HUES6 (cell line): ENCODE measurements at regions not wholly inside any gene's neighbourhood (a gene's known extent, or its start where the extent isn't known, plus 50 kb on each side); places are given as distances from the start of the nearest gene placed in this dataset.

Experiments used
- H3K27ac ChIP-seq: 2 replicates; pipeline ENCODE4 v1.7.0; 2013; ENCODE audit warnings: low read depth, mild to moderate bottlenecking, low read length, inconsistent platforms
- H3K27me3 ChIP-seq: 2 replicates; pipeline ENCODE4 v1.6.1; 2013; ENCODE audit warnings: low read length; ENCODE audit not compliant: control insufficient read depth, insufficient read depth
- H3K36me3 ChIP-seq: 2 replicates; pipeline ENCODE4 v1.6.1; 2013; ENCODE audit warnings: low read length; ENCODE audit not compliant: control insufficient read depth, insufficient read depth
- H3K4me1 ChIP-seq: 2 replicates; pipeline ENCODE4 v1.6.1; 2013; ENCODE audit warnings: low read length; ENCODE audit not compliant: control insufficient read depth, insufficient read depth
- H3K4me3 ChIP-seq: 2 replicates; pipeline ENCODE4 v1.5.1; 2013; ENCODE audit warnings: low read depth, low read length
- H3K9ac ChIP-seq: one replicate; pipeline ENCODE4 v1.6.1; 2013; ENCODE audit warnings: mild to moderate bottlenecking, low read length
- H3K9me3 ChIP-seq: 2 replicates; pipeline ENCODE4 v1.6.1; 2013; ENCODE audit warnings: low read depth, low read length; ENCODE audit not compliant: control insufficient read depth, insufficient read depth

DNA sequence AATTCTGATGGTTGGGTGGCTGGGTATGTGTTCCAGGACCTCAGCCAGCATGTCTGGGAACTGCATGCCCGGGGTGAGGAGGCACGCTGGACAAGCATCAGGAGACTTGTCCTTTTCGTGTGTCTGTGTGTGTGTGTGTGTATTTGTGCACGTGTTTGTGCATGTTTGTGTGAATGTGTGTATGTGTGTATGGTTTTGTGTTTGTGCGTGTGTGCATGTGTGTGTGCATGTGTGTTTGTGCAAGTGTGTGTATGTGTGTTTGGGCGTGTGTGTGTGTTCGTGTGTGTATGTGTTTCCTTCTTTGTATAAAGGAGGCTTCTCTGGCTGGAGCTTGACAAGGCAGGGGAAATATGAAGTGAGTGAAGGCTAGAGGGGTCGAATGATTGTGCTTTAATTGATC lies 491.5 kb downstream of the IRX1 start:
- Histone ChIP-seq H3K27me3 (no peaks in the 10 kb centered on the region), H3K27ac (no peak overlapping the region), H3K4me1 (no peaks in the 10 kb centered on the region), H3K9ac (no peak overlapping the region), H3K36me3 (no peaks in the 10 kb centered on the region), H3K4me3 (no peak overlapping the region), H3K9me3 (no peaks in the 10 kb centered on the region)

DNA sequence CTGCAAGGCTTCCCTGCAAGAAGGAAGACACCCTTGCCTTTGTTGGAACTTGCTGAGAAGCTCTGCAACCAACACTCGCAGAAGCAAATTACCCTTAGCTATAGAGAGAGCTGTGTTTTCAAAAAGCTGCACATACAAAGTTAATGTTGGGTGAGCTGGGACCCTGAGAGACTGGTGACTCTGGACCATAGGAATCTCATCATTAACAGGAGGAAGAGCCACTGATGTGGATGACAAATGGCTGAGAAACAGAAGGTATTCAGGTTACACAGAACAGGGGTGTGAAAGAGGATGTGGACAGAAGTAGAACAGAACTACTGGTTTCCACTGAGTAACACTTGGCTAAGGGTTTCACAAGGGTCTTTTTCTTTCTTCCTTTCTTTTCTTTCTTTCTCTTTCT lies 493.5 kb downstream of the IRX1 start:
- H3K27me3 ChIP-seq, result no peaks in the 10 kb centered on the region
- H3K27ac ChIP-seq, result no peak overlapping the region
- H3K36me3 ChIP-seq, result no peaks in the 10 kb centered on the region
- H3K9ac ChIP-seq, result no peak overlapping the region
- no peaks in the 10 kb centered on the region for H3K4me1 ChIP-seq
- H3K4me3 ChIP-seq, result no peak overlapping the region
- H3K9me3 ChIP-seq, result no peaks in the 10 kb centered on the region

DNA sequence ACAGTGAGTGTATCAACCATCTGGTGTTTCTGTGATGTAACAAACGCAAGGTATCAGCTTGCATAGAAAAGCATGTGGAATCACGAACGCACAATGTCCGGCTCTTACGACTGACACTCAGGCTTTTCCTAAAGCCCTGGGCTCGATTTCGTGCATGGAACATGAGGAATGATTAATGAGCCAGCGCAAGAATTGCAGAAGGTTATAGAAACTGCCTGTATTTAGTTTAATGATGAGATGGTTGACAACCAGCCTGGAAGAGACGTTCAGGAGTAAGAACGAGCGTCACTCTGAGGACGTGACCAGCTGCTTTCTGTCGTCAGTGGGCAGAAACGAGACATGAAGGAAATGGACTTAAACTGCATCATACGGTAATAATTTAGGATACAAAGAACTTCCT lies 497.6 kb downstream of the IRX1 start:
- Histone ChIP-seq H3K27ac (no peak overlapping the region), H3K4me3 (no peak overlapping the region), H3K4me1 (no peaks in the 10 kb centered on the region), H3K27me3 (no peaks in the 10 kb centered on the region), H3K9ac (no peak overlapping the region), H3K36me3 (no peaks in the 10 kb centered on the region), H3K9me3 (no peaks in the 10 kb centered on the region)

DNA sequence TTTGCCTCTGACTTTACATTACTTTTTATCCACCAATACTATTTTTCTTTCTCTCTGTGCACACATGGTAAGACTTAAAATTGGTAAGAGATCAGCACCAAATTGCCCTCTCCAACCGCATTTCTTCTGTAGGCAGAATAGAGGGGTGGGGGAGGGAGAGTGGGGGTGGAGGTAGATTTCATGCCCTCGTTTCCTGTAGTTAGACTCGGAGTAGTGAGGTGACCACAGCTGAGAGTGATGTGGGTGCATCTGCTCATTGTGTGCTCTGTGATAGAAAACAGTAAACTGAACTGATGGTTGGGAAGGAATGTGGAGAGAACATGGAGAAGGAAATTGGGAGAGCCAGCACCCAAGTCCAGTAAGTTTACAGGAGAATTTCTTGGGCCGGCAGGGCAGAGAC lies 498.3 kb downstream of the IRX1 start:
- H3K4me1 ChIP-seq, result no peaks in the 10 kb centered on the region
- no peak overlapping the region for H3K9ac ChIP-seq
- no peak overlapping the region for H3K4me3 ChIP-seq
- H3K27me3 ChIP-seq, result no peaks in the 10 kb centered on the region
- H3K27ac ChIP-seq, result no peak overlapping the region
- H3K36me3 ChIP-seq, result no peaks in the 10 kb centered on the region
- no peaks in the 10 kb centered on the region for H3K9me3 ChIP-seq

DNA sequence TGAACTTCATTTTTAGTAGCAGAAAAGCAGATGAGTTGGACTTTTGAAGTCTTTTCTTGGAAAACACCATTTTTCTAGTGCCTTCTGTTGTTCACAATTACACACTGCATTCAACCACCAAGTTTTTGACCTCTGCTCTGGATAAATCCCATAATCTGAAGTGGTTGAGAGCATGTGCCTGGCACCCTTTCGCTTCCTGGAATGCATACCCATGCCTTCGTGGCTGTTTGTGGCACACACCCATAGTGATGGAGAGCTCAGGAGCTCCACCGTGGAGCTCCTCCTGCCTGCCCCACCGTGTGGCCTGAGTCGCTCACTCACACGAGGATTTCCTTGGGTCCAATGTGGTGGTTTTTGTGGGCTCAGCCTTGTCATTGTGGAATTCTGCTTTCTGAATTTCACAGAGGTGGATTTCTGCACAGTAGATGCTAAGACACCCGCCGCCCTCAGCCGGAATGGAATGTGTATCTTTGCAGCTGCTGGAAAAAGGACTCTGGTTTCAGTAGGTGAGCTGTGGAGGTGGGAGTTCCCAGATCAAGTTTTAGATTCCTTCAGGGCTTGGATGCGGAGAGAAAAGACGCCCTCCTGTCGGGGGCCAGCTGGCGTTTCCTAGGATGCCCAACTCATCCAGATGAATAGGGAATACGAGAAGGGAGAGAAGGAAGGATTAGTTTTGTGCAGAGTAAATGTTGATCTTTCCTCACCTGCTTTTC lies 500.4 kb downstream of the IRX1 start:
- Histone ChIP-seq H3K4me1 (no peaks in the 10 kb centered on the region; the same call in 1 of the 2 replicates), H3K9me3 (no peaks in the 10 kb centered on the region), H3K27ac (no peak overlapping the region), H3K4me3 (no peak overlapping the region), H3K27me3 (no peaks in the 10 kb centered on the region), H3K9ac (no peak overlapping the region), H3K36me3 (no peaks in the 10 kb centered on the region)

DNA sequence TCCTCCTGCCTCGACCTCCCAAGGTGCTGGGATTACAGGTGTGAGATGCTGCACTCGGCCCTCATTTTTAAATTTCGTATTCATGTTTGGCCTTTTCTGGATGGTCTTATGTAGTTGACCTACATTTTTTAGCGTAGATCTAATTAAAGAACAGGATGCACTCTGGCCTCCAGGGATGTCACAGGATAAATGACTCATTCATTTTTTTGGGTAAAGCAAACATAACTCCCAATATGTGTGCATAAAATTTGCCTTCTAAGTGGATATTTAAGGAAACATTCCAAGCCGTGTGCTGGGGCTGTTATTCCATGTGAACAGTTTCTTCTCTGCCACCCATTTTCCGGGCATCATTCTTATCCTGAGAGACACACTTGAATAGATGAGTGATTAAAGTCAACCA lies 501.6 kb downstream of the IRX1 start:
- Histone ChIP-seq H3K4me3 (no peak overlapping the region), H3K36me3 (no peaks in the 10 kb centered on the region), H3K9ac (no peak overlapping the region), H3K9me3 (no peaks in the 10 kb centered on the region), H3K27ac (no peak overlapping the region), H3K4me1 (no peaks in the 10 kb centered on the region; the same call in 1 of the 2 replicates), H3K27me3 (no peaks in the 10 kb centered on the region)

DNA sequence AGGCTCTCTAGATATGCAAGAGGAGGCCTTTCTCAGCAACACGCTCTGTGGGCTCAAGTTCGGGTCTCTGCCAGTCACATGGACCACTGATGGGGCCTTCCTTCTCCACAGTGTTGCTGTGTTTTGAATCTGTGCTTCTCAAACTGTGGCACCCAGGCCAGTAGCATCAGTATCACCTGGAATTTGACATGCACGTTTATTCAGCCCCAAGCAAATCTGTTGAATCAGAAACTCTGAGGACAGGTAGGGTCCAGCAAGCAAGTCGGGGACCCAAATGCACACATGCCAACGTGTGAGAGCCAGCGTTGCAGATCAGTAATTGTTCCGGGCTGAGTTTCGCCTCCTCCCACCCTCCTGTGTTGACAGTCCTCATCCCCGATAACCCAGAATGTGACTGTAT lies 502.6 kb downstream of the IRX1 start:
- Histone ChIP-seq H3K27ac (no peak overlapping the region), H3K9ac (no peak overlapping the region), H3K36me3 (no peaks in the 10 kb centered on the region), H3K9me3 (no peaks in the 10 kb centered on the region), H3K27me3 (no peaks in the 10 kb centered on the region), H3K4me3 (no peak overlapping the region), H3K4me1 (no peaks in the 10 kb centered on the region; the same call in 1 of the 2 replicates)

DNA sequence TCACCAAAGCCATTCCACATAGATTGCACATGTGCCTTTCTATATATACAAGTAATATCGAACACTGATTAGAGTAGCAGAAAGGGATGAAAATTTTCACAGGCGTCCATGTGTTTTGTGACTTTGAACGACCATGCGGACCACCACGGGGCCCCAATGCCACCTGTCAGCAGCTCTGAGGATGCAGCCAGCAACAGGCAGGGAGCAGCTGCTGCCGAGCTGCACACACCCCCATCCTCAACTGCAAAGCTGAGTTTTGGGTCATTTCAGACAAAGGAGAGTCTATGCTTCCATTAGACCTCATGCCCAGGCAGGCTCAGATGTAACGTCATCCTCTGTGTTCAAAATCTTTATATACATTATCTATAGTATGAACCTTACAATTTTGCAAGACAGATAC lies 503.8 kb downstream of the IRX1 start:
- Histone ChIP-seq H3K27me3 (no peaks in the 10 kb centered on the region), H3K9me3 (no peaks in the 10 kb centered on the region), H3K9ac (no peak overlapping the region), H3K4me1 (no peaks in the 10 kb centered on the region; the same call in 1 of the 2 replicates), H3K4me3 (no peak overlapping the region), H3K27ac (no peak overlapping the region), H3K36me3 (no peaks in the 10 kb centered on the region)

DNA sequence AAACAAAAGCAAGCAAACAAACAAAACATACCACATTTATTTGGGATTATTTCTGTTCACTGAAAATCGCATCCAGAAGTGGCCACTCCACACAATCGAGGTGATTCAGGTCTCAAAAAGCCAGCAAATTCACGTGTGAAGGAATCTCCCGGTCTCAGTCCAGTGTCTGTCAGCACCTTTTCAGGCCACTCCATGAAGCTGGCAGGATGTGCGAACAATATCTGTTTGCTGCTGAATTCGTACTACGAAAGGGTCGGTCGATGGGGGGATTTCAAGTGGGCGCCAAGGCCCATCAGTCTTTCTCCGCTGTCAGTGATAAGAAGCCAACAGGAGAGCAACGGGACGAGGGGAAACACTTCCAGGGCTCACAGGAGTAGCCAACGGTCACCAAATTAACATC lies 505.1 kb downstream of the IRX1 start:
- Histone ChIP-seq H3K27ac (no peak overlapping the region), H3K4me3 (no peak overlapping the region), H3K9me3 (no peaks in the 10 kb centered on the region), H3K27me3 (no peaks in the 10 kb centered on the region), H3K9ac (no peak overlapping the region), H3K4me1 (no peaks in the 10 kb centered on the region; the same call in 1 of the 2 replicates), H3K36me3 (no peaks in the 10 kb centered on the region)

DNA sequence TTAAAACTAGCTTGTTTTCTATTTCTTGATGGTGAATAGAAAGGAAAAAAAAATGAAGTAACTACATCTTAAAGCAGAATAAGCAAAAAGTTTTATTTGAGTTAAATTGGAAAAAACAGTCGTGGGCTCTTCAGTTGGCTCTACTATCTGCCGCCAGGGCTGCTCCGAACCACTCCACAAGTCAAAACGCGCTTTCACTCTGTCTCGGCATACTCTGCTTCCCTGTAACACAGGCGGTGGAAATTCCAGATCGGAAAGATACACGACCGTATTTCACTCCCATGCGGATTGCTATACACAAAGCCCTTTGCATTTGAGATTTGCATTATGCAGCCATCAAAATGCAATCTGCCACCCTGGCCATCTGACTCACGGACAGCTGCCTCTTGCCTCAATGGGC lies 505.6 kb downstream of the IRX1 start:
- Histone ChIP-seq H3K36me3 (no peaks in the 10 kb centered on the region), H3K27ac (no peak overlapping the region), H3K4me3 (no peak overlapping the region), H3K4me1 (no peaks in the 10 kb centered on the region; the same call in 1 of the 2 replicates), H3K9me3 (no peaks in the 10 kb centered on the region), H3K27me3 (no peaks in the 10 kb centered on the region), H3K9ac (no peak overlapping the region)

DNA sequence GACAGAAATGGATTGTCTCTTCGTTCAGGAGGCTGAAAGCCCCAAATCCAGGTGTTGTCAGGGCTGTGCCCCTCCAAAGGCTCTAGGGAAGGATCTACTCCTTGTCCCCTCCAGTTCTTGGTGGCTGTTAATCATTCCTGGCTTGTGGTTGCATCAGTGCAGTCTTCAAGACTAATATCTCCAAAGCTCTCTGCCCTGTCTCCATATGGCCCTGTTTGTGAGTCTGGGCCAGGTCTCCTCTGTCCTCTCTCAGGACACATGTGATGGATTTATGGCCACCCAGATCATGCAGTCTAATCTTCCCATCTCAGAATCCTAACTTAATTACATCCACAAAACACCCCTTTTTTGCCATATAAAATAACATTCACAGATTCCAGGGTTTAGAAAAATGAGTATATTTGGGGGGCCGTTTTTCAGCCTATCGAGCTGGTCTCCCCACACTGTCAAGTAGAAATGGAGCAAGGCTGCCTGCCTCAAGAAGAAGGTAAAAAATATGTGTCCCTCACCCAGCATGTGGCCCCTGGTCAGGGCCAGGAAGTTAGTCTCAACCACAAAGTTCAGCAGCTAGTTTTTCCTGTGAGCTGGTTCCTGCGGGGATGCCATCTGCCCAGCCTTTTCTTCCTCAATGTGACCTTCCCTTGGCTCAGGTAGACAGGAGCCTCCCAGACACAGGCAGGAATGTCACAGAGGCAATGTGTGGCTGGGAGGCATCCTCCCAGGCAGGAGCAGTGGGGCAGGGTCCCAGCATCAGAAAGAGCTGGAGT lies 509.4 kb downstream of the IRX1 start:
- Histone ChIP-seq H3K9me3 (no peaks in the 10 kb centered on the region), H3K36me3 (no peaks in the 10 kb centered on the region), H3K9ac (no peak overlapping the region), H3K4me3 (no peak overlapping the region), H3K27ac (no peak overlapping the region), H3K4me1 (no peaks in the 10 kb centered on the region; the same call in 1 of the 2 replicates), H3K27me3 (no peaks in the 10 kb centered on the region)
